ENCODE measurements at regions not wholly inside any gene's neighbourhood (a gene's known extent, or its start where the extent isn't known, plus 50 kb on each side); places are given as distances from the start of the nearest gene placed in this dataset.

DNA sequence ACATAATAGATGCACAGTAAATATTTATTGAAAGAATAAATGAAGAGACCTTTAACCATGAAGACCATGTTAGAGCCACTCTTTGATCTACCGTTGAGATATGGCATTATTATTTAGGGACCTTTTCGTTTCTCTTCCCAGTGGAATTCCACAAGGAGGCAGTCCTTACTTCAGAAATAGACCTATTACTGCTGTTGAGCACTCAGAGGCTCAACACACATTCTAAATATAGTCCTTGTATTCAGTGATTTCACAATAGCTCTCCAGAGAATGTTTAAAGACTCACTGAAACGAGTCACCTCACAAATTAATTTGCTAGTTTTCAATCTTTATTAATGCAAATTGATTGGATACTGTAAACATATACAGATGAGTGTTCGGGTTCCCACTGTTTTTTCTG, 603.8 kb downstream of the CDH8 start:
- TF ChIP-seq RAD21 (IDR thresholded peaks at IDR 0.05; ENCODE audit: low read depth), result no peak
- TF ChIP-seq CEBPB (IDR thresholded peaks at IDR 0.05), result no peak
- no peak for TF ChIP-seq EP300 (IDR thresholded peaks at IDR 0.05; ENCODE audit: borderline replicate concordance)
- TF ChIP-seq YY1 (IDR thresholded peaks at IDR 0.05; ENCODE audit: low read depth), result no peak
- TF ChIP-seq, protein P1, sequence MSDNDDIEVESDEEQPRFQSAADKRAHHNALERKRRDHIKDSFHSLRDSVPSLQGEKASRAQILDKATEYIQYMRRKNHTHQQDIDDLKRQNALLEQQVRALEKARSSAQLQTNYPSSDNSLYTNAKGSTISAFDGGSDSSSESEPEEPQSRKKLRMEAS (IDR thresholded peaks at IDR 0.05), result no peak
- no peak for TF ChIP-seq TAF1 (IDR thresholded peaks at IDR 0.05; ENCODE audit: low read depth)
- no peak for TF ChIP-seq CREB1 (IDR thresholded peaks at IDR 0.05; ENCODE audit: low read depth)
- no peak for TF ChIP-seq TEAD4 (IDR thresholded peaks at IDR 0.05)
- TF ChIP-seq, protein P2, sequence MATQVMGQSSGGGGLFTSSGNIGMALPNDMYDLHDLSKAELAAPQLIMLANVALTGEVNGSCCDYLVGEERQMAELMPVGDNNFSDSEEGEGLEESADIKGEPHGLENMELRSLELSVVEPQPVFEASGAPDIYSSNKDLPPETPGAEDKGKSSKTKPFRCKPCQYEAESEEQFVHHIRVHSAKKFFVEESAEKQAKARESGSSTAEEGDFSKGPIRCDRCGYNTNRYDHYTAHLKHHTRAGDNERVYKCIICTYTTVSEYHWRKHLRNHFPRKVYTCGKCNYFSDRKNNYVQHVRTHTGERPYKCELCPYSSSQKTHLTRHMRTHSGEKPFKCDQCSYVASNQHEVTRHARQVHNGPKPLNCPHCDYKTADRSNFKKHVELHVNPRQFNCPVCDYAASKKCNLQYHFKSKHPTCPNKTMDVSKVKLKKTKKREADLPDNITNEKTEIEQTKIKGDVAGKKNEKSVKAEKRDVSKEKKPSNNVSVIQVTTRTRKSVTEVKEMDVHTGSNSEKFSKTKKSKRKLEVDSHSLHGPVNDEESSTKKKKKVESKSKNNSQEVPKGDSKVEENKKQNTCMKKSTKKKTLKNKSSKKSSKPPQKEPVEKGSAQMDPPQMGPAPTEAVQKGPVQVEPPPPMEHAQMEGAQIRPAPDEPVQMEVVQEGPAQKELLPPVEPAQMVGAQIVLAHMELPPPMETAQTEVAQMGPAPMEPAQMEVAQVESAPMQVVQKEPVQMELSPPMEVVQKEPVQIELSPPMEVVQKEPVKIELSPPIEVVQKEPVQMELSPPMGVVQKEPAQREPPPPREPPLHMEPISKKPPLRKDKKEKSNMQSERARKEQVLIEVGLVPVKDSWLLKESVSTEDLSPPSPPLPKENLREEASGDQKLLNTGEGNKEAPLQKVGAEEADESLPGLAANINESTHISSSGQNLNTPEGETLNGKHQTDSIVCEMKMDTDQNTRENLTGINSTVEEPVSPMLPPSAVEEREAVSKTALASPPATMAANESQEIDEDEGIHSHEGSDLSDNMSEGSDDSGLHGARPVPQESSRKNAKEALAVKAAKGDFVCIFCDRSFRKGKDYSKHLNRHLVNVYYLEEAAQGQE (IDR thresholded peaks at IDR 0.05; ENCODE audit: low read depth), result no peak
- TF ChIP-seq FOXM1 (IDR thresholded peaks at IDR 0.05; ENCODE audit: borderline replicate concordance, low read depth), result no peak
